K562 (cell line): ENCODE measurements at regions not wholly inside any gene's neighbourhood (a gene's known extent, or its start where the extent isn't known, plus 50 kb on each side); places are given as distances from the start of the nearest gene placed in this dataset.

Experiments
- CTCF ChIP-seq, 3 experiments: IDR thresholded peaks in 2 of 3; conservative IDR thresholded peaks in 1 of 3; 2 replicates each; pipeline ENCODE4 v1.5.1; 2011 to 2012; ENCODE audit warnings: low read length in 3 of 3, mild to moderate bottlenecking in 3 of 3, control low read depth in 2 of 3, improper control_type of control experiment in 1 of 3, inconsistent platforms in 1 of 3, low read depth in 1 of 3, mixed read lengths in 1 of 3, moderate library complexity in 1 of 3; ENCODE audit not compliant: insufficient read depth in 2 of 3
- ELF4 ChIP-seq: fragments of 450-650 bp; formaldehyde crosslinking; IDR thresholded peaks from 2 replicates; pipeline ENCODE4 v1.4.0; 2022; ENCODE audit warnings: missing genetic modification characterization
- GATAD2A ChIP-seq: fragments of 450-650 bp; IDR thresholded peaks from 2 replicates; pipeline ENCODE4 v1.6.1; 2017
- MAFG ChIP-seq: fragments of 450-650 bp; conservative IDR thresholded peaks from 2 replicates; pipeline ENCODE4 v1.6.1; 2016; ENCODE audit warnings: missing genetic modification characterization, missing compliant biosample characterization
- POLR2A ChIP-seq: fragments of 450-650 bp; conservative IDR thresholded peaks from 2 replicates; pipeline ENCODE4 v1.6.1; 2016
- YY1 ChIP-seq, 3 experiments: IDR thresholded peaks; 2 replicates each; pipeline ENCODE4 v1.6.1; 2011; ENCODE audit warnings: low read length in 2 of 3, mild to moderate bottlenecking in 2 of 3, moderate library complexity in 2 of 3, borderline replicate concordance in 1 of 3, control low read depth in 1 of 3, low read depth in 1 of 3; ENCODE audit not compliant: insufficient read depth in 3 of 3, insufficient replicate concordance in 2 of 3, control insufficient read depth in 1 of 3, insufficient read length in 1 of 3; ENCODE audit errors: extremely low read depth in 1 of 3
- ZBTB17 ChIP-seq: fragments of 450-650 bp; formaldehyde crosslinking; IDR thresholded peaks from 2 replicates; pipeline ENCODE4 v1.4.0; 2020; ENCODE audit warnings: mild to moderate bottlenecking
- ZNF175 ChIP-seq: fragments of 200-800 bp; sonication (Bioruptor generic); IDR thresholded peaks from 2 replicates; pipeline ENCODE4 v1.6.1; 2016; ENCODE audit warnings: low read depth, mild to moderate bottlenecking, missing genetic modification characterization, missing compliant biosample characterization

- TF ChIP-seq ZNF175 (CRISPR knock-in tag) (no peak), CTCF (IDR thresholded peaks at IDR 0.05 in 2 of 3, conservative IDR thresholded peaks at IDR 0.05 in 1 of 3; ENCODE audit: insufficient read depth in 2 of 3, low read depth in 1 of 3, low read length in 3 of 3) (no peak), GATAD2A (no peak), ELF4 (CRISPR knock-in tag) (no peak), ZBTB17 (CRISPR knock-in tag) (no peak), YY1 (IDR thresholded peaks at IDR 0.05; ENCODE audit: borderline replicate concordance in 1 of 3, control insufficient read depth in 1 of 3, extremely low read depth in 1 of 3, insufficient read depth in 3 of 3, insufficient read length in 1 of 3, insufficient replicate concordance in 2 of 3, low read depth in 1 of 3, low read length in 2 of 3) (no peak), POLR2A (no peak), MAFG (tag) (no peak)
Measured at GRCh38 chr9:7608261-7608660, 191.3 kb downstream of the DMAC1 start.
